Esophagus squamous epithelium (tissue), 4 donors: ENCODE measurements at regions not wholly inside any gene's neighbourhood (a gene's known extent, or its start where the extent isn't known, plus 50 kb on each side); places are given as distances from the start of the nearest gene placed in this dataset.

Experiments used
- CTCF ChIP-seq, 6 experiments: fragments of 450-650 bp in 4 of 6; fragments of 200-600 bp in 2 of 6; sonication (generic) in 2 of 6; IDR thresholded peaks; one replicate each; pipeline ENCODE4 v1.5.1; 2016 to 2019; ENCODE audit warnings: antibody characterized with exemption in 6 of 6, mild to moderate bottlenecking in 4 of 6, moderate library complexity in 4 of 6
- POLR2A ChIP-seq, 4 donors: fragments of 450-650 bp; IDR thresholded peaks; one replicate each; pipeline ENCODE4 v1.6.1; 2017; ENCODE audit warnings: antibody characterized with exemption in 4 of 4, mild to moderate bottlenecking in 4 of 4, moderate library complexity in 3 of 4

DNA sequence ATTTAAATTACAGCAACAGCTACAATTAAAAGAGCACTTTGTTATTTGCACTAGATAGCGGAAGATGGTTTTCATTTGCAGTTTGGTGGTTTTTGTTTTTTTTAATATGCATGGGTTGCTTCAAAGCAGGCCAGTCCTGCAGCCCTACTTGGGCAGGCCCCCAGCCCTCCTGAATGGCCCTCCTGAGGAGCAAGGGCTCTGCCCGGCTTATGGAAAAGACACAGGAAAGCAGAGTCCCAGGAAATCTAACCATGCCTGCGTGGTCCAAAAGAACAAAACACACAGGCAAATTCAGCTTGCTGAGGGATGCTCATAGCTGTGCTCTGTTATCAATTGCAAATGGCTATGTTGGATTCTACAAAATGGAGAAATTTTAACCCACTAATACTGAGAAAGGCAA, 371.1 kb upstream of the ARID1B start:
- TF ChIP-seq CTCF (IDR thresholded peaks at IDR 0.05) (no peak), POLR2A (IDR thresholded peaks at IDR 0.05) (no peak)
